HS-27A (cell line): ENCODE measurements at regions not wholly inside any gene's neighbourhood (a gene's known extent, or its start where the extent isn't known, plus 50 kb on each side); places are given as distances from the start of the nearest gene placed in this dataset.

Source experiments
- DNase-seq: peaks from one replicate; pipeline ENCODE4 v3.0.0-alpha.2; 2012; ENCODE audit warnings: low read depth, missing footprints

GRCh38 chr10:125340903-125341302 is 180.5 kb upstream of the CTBP2 start:
- no peak for DNase-seq

GRCh38 chr10:125337510-125337909 is 177.1 kb upstream of the CTBP2 start:
- no peak for DNase-seq

GRCh38 chr10:125334545-125334944 is 174.2 kb upstream of the CTBP2 start:
- no peak for DNase-seq

- no peak for DNase-seq
Measured at GRCh38 chr10:125333769-125334168, 173.4 kb upstream of the CTBP2 start.

- no peak for DNase-seq
Measured at GRCh38 chr10:125333209-125333591, 172.8 kb upstream of the CTBP2 start.

GRCh38 chr10:125332548-125333208 is 172.3 kb upstream of the CTBP2 start:
- no peak for DNase-seq

GRCh38 chr10:125331056-125331455 is 170.7 kb upstream of the CTBP2 start:
- DNase-seq: no peak

GRCh38 chr10:125329056-125329455 is 168.7 kb upstream of the CTBP2 start:
- no peak for DNase-seq

- DNase-seq: no peak
Measured at GRCh38 chr10:125325326-125325725, 165.0 kb upstream of the CTBP2 start.

GRCh38 chr10:125316436-125316835 is 156.1 kb upstream of the CTBP2 start:
- no peak for DNase-seq

GRCh38 chr10:125300937-125301336 is 140.6 kb upstream of the CTBP2 start:
- no peak for DNase-seq

GRCh38 chr10:125299461-125299860 is 139.1 kb upstream of the CTBP2 start:
- DNase-seq: no peak

GRCh38 chr10:125296598-125296997 is 136.2 kb upstream of the CTBP2 start:
- DNase-seq: no peak

GRCh38 chr10:125294109-125294508 is 133.7 kb upstream of the CTBP2 start:
- no peak for DNase-seq

- no peak for DNase-seq
Measured at GRCh38 chr10:125291836-125292235, 131.5 kb upstream of the CTBP2 start.

- no peak for DNase-seq
Measured at GRCh38 chr10:125289461-125289860, 129.1 kb upstream of the CTBP2 start.

- peak; percentile 5 for DNase-seq
Measured at GRCh38 chr10:125284875-125285597, 124.7 kb upstream of the CTBP2 start.

GRCh38 chr10:125283836-125284614 is 123.7 kb upstream of the CTBP2 start:
- DNase-seq: no peak

GRCh38 chr10:125283191-125283835 is 123.0 kb upstream of the CTBP2 start:
- no peak for DNase-seq

GRCh38 chr10:125281091-125281490 is 120.7 kb upstream of the CTBP2 start:
- no peak for DNase-seq

- no peak for DNase-seq
Measured at GRCh38 chr10:125276133-125276532, 115.8 kb upstream of the CTBP2 start.

GRCh38 chr10:125274961-125275360 is 114.6 kb upstream of the CTBP2 start:
- DNase-seq: no peak

GRCh38 chr10:125273023-125273422 is 112.7 kb upstream of the CTBP2 start:
- no peak for DNase-seq
